SK-N-SH (cell line): ENCODE measurements at regions not wholly inside any gene's neighbourhood (a gene's known extent, or its start where the extent isn't known, plus 50 kb on each side); places are given as distances from the start of the nearest gene placed in this dataset.

Experiments
- CTCF ChIP-seq: fragments of 200-600 bp; sonication (generic); IDR thresholded peaks from 2 replicates; pipeline ENCODE4 v1.6.1; 2017; ENCODE audit warnings: antibody characterized with exemption, mild to moderate bottlenecking, moderate library complexity
- POLR2AphosphoS5 ChIP-seq: IDR thresholded peaks from 2 replicates; pipeline ENCODE4 v1.6.1; 2012; ENCODE audit warnings: low read depth, low read length
- SMC3 ChIP-seq: IDR thresholded peaks from 2 replicates; pipeline ENCODE4 v1.6.1; 2012; ENCODE audit warnings: low read depth, low read length, improper control_type of control experiment

GRCh38 chr4:35559559-35560365 lies 684.6 kb downstream of the ARAP2 start:
- TF ChIP-seq CTCF (no peak), POLR2AphosphoS5 (no peak), SMC3 (no peak)
